Endothelial cell (in vitro differentiated cells): ENCODE measurements at regions not wholly inside any gene's neighbourhood (a gene's known extent, or its start where the extent isn't known, plus 50 kb on each side); places are given as distances from the start of the nearest gene placed in this dataset.
"Not testable (repeated sequence)": the region's sequence is repeated elsewhere in the genome, so short reads cannot be mapped to it uniquely, and the experiment has no call there.

Experiments
- DNase-seq: peaks from one replicate; pipeline ENCODE4 v3.0.0; 2021; ENCODE audit warnings: low spot score
- H3K27ac Mint-ChIP-seq: one replicate; pipeline ENCODE4 v1.8.0; 2021; ENCODE audit warnings: mixed read lengths, inconsistent platforms; ENCODE audit not compliant: unreplicated experiment
- H3K27me3 Mint-ChIP-seq: one replicate; pipeline ENCODE4 v1.8.0; 2021; ENCODE audit warnings: mild to moderate bottlenecking, moderate library complexity, mixed read lengths, inconsistent platforms; ENCODE audit not compliant: unreplicated experiment
- H3K36me3 Mint-ChIP-seq: one replicate; pipeline ENCODE4 v1.8.0; 2021; ENCODE audit warnings: mild to moderate bottlenecking, low read depth, mixed read lengths, inconsistent platforms; ENCODE audit not compliant: unreplicated experiment
- H3K4me1 Mint-ChIP-seq: one replicate; pipeline ENCODE4 v1.8.0; 2021; ENCODE audit warnings: mild to moderate bottlenecking, mixed read lengths, inconsistent platforms; ENCODE audit not compliant: unreplicated experiment
- H3K4me3 Mint-ChIP-seq: one replicate; pipeline ENCODE4 v1.8.0; 2021; ENCODE audit warnings: mild to moderate bottlenecking, mixed read lengths, inconsistent platforms; ENCODE audit not compliant: unreplicated experiment
- H3K9me3 Mint-ChIP-seq: one replicate; pipeline ENCODE4 v1.8.0; 2021; ENCODE audit warnings: mixed read lengths, inconsistent platforms; ENCODE audit not compliant: unreplicated experiment
- CTCF ChIP-seq: fragments of 200-600 bp; sonication (generic); IDR thresholded peaks from one replicate; pipeline ENCODE4 v1.5.0; 2021; ENCODE audit warnings: antibody characterized with exemption; ENCODE audit not compliant: unreplicated experiment

- Mint-ChIP-seq H3K36me3 (peaks cover 4% of the 10 kb centered on the region), H3K4me3 (no peak overlapping the region), H3K9me3 (no peaks in the 10 kb centered on the region), H3K27ac (no peak overlapping the region), H3K27me3 (peaks cover 2% of the 10 kb centered on the region), H3K4me1 (peaks cover 17% of the 10 kb centered on the region)
- no peak for DNase-seq
- no peak for TF ChIP-seq CTCF
Measured at GRCh38 chr19:5245631-5246553, 94.7 kb downstream of the PTPRS start.

- Mint-ChIP-seq H3K4me1 (peaks cover 17% of the 10 kb centered on the region), H3K27me3 (peaks cover 5% of the 10 kb centered on the region), H3K9me3 (no peaks in the 10 kb centered on the region), H3K36me3 (peaks cover 9% of the 10 kb centered on the region), H3K4me3 (no peak overlapping the region), H3K27ac (no peak overlapping the region)
- DNase-seq: no peak
- TF ChIP-seq CTCF: no peak
Measured at GRCh38 chr19:5244351-5244750, 96.3 kb downstream of the PTPRS start.

- H3K27me3 Mint-ChIP-seq: peaks cover 6% of the 10 kb centered on the region
- no peak for TF ChIP-seq CTCF
- H3K9me3 Mint-ChIP-seq: no peaks in the 10 kb centered on the region
- H3K4me3 Mint-ChIP-seq: no peak overlapping the region
- H3K27ac Mint-ChIP-seq: no peak overlapping the region
- peaks cover 17% of the 10 kb centered on the region for H3K4me1 Mint-ChIP-seq
- H3K36me3 Mint-ChIP-seq: peaks cover 10% of the 10 kb centered on the region
- no peak for DNase-seq
Measured at GRCh38 chr19:5243878-5244277, 96.7 kb downstream of the PTPRS start.

DNA sequence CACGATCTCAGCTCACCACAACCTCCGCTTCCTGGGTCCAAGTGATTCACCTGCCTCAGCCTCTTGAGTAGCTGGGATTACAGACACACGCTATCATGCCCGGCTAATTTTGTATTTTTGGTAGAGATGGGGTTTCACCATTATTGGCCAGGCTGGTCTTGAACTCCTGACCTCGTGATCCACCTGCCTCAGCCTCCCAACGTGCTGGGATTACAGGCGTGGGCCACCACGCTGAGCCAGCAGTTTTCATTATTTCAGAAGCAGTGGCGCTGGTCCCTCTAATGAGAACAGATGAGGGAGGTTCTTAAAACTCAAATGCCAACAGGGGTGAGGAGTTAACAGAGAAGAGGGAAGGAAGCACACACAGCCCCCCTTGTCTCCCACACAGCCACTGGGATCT, 98.7 kb downstream of the PTPRS start:
- not testable (repeated sequence) for H3K9me3 Mint-ChIP-seq, H3K27me3 Mint-ChIP-seq, H3K4me3 Mint-ChIP-seq, H3K36me3 Mint-ChIP-seq, H3K4me1 Mint-ChIP-seq, DNase-seq, H3K27ac Mint-ChIP-seq

DNA sequence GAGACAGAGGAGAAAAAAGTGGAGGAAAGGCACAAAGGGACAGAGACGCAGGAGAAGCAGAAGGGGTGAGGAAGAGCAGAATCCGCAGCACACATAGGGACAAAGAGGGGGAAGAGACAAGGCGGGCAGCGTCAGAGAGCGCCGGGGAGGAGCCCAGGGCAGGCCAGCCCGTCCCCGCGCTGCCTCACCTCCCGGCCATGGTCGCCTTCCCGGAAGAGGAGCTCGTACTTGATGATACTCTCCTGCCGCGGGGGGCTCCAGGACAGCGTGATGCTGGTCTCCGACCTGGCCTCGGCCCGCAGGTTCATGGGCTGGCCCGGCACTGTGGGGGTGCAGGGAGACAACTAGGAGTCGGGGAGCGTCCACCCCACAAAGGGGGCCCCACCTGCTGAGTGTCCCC, 100.6 kb downstream of the PTPRS start:
- Mint-ChIP-seq H3K9me3 (no peaks in the 10 kb centered on the region), H3K4me3 (peak overlapping the region; percentile 13), H3K4me1 (no peaks in the 10 kb centered on the region), H3K27ac (no peak overlapping the region), H3K27me3 (peaks cover 9% of the 10 kb centered on the region), H3K36me3 (peaks cover 10% of the 10 kb centered on the region)
- no peak for DNase-seq
- TF ChIP-seq CTCF: no peak
